Stomach (tissue), 8 donors: ENCODE measurements at regions not wholly inside any gene's neighbourhood (a gene's known extent, or its start where the extent isn't known, plus 50 kb on each side); places are given as distances from the start of the nearest gene placed in this dataset.
A peak's percentile ranks its signal among the peaks of the same experiment; 100 is the strongest.
"Not testable (repeated sequence)": the region's sequence is repeated elsewhere in the genome, so short reads cannot be mapped to it uniquely, and the experiment has no call there.

Experiments used
- DNase-seq, 2 donors: peaks; one replicate each; pipeline versions ENCODE4 v3.0.0 to v3.0.0-alpha.2; 2013 to 2019
- H3K27ac ChIP-seq, 5 donors: fragments of 200-600 bp in 4 of 5; sonication (generic) in 4 of 5; one replicate each; pipeline ENCODE4 v1.5.1; 2013 to 2019; ENCODE audit warnings: mild to moderate bottlenecking in 1 of 5, moderate library complexity in 1 of 5
- H3K27me3 ChIP-seq, 3 donors: fragments of 200-600 bp; sonication (generic); one replicate each; pipeline ENCODE4 v1.5.1; 2017 to 2019; ENCODE audit warnings: mixed run types in 1 of 3
- H3K36me3 ChIP-seq, 4 donors: fragments of 200-600 bp; sonication (generic); 1 replicate in 3 of 4; 2 replicates in 1 of 4; pipeline ENCODE4 v1.5.1; 2016 to 2019
- H3K4me1 ChIP-seq, 4 donors: fragments of 200-600 bp; sonication (generic); one replicate each; pipeline ENCODE4 v1.5.1; 2016 to 2019
- H3K4me3 ChIP-seq, 4 donors: fragments of 200-600 bp; sonication (generic) in 3 of 4; one replicate each; pipeline ENCODE4 v1.5.1; 2016 to 2019; ENCODE audit warnings: mild to moderate bottlenecking in 1 of 4
- H3K9me3 ChIP-seq, 4 donors: fragments of 200-600 bp; sonication (generic); one replicate each; pipeline ENCODE4 v1.5.1; 2016 to 2019
- EP300 ChIP-seq: sonication (generic); formaldehyde crosslinking; IDR thresholded peaks from one replicate; pipeline ENCODE4 v1.6.1; 2017; ENCODE audit warnings: antibody characterized with exemption
- POLR2A ChIP-seq, 4 donors: fragments of 450-650 bp; IDR thresholded peaks; one replicate each; pipeline ENCODE4 v1.6.1; 2016; ENCODE audit warnings: antibody characterized with exemption in 4 of 4, control low read depth in 2 of 4, mild to moderate bottlenecking in 1 of 4, moderate library complexity in 1 of 4
- POLR2AphosphoS5 ChIP-seq, 3 donors: sonication (generic); formaldehyde crosslinking; IDR thresholded peaks; one replicate each; pipeline ENCODE4 v1.6.1; 2016; ENCODE audit warnings: antibody characterized with exemption in 3 of 3
- WGBS, 5 donors: extraction: QIAGEN DNeasy Blood & Tissue Kit in 3 of 5; methylation state at CpG; one replicate each; pipeline versions ENCODE4 v1.1.5 to v1.1.7; 2013 to 2018; 5-methylcytosine and 5-hydroxymethylcytosine counted together
- intact Hi-C: fragments of 100-400 bp; cut with DNase I; formaldehyde crosslinking; loops from one replicate; pipeline ENCODE4 v1.15.1; 2023; ENCODE audit warnings: low total_unique reads
- TF ChIP-seq, protein P1 (sequence below), 7 experiments: fragments of 450-650 bp in 4 of 7; fragments of 200-600 bp in 3 of 7; sonication (generic) in 3 of 7; IDR thresholded peaks; one replicate each; pipeline ENCODE4 v1.5.1; 2016 to 2019; ENCODE audit warnings: antibody characterized with exemption in 7 of 7, control low read depth in 2 of 7, mild to moderate bottlenecking in 1 of 7
- donor health status: healthy with polysubstance abuse.
- donor health status: Bipolar disorder and iron deficiency.
- donor health status: healthy.

DNA sequence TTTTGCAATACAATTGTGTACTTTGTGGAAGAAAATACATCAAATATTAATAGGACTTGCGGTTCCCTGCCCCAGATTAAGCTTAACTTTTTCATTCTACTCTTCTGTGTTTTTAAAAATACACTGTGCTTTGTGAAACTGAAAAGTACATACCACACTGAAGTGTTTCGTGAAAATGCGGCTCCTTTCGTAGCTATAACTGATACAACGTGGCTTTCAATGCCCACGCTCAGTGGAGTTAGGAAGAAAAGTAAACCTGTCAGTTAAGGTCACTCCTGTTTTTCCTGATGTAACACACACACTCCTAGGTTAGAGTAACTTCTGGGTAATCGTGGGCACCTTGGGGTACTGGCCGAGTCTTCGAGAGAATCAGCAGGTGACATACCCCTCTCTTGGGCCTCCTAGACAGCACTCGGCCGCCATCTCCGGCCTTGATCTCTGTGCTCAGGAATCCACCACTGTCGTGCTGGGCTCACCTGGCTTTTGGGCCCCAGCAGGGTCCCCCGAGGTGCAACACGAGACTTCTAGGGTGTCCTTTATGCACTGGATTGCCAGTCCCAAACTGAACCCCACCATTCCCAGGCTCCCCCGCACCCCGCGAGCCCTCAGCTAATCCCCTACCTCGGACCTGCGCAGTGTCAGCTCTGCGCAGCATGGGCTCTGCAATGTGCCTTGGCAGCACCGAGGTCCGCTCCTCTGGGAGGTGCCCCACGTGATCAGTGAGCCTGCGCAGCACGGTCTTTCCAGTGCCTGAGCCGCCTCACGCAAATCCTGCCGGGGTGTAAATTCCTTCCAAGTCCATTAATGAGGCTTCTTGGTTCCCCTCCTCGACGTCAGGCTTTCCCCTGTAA lies 162.6 kb upstream of the INTU start:
- WGBS, 5 donors, result 91 to 95% (median 94%) methylated on average over 31 of the region's 31 CpGs
- Histone ChIP-seq H3K27me3 (no peaks in the 10 kb centered on the region), H3K9me3 (peaks cover 0 to 6% (median 0%) of the 10 kb centered on the region in 4 donors), H3K4me3 (no peak overlapping the region), H3K36me3 (no peaks in the 10 kb centered on the region), H3K27ac (no peak overlapping the region), H3K4me1 (no peaks in the 10 kb centered on the region)
- intact Hi-C loops, result no loop called here
- TF ChIP-seq POLR2AphosphoS5 (IDR thresholded peaks at IDR 0.05) (no peak), EP300 (no peak), POLR2A (IDR thresholded peaks at IDR 0.05) (no peak)
- TF ChIP-seq, protein P1, sequence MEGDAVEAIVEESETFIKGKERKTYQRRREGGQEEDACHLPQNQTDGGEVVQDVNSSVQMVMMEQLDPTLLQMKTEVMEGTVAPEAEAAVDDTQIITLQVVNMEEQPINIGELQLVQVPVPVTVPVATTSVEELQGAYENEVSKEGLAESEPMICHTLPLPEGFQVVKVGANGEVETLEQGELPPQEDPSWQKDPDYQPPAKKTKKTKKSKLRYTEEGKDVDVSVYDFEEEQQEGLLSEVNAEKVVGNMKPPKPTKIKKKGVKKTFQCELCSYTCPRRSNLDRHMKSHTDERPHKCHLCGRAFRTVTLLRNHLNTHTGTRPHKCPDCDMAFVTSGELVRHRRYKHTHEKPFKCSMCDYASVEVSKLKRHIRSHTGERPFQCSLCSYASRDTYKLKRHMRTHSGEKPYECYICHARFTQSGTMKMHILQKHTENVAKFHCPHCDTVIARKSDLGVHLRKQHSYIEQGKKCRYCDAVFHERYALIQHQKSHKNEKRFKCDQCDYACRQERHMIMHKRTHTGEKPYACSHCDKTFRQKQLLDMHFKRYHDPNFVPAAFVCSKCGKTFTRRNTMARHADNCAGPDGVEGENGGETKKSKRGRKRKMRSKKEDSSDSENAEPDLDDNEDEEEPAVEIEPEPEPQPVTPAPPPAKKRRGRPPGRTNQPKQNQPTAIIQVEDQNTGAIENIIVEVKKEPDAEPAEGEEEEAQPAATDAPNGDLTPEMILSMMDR (IDR thresholded peaks at IDR 0.05), result no peak
- no peak for DNase-seq

DNA sequence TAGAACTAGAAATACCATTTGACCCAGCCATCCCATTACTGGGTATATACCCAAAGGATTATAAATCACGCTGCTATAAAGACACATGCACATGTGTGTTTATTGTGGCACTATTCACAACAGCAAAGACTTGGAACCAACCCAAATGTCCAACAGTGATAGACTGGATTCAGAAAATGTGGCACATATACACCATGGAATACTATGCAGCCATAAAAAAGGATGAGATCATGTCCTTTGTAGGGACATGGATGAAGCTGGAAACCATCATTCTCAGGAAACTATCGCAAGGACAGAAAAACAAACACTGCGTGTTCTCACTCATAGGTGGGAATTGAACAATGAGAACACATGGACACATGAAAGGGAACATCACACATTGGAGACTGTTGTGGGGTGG lies 154.5 kb upstream of the INTU start:
- DNase-seq, H3K9me3 ChIP-seq, H3K4me1 ChIP-seq, H3K27ac ChIP-seq, H3K4me3 ChIP-seq, intact Hi-C loops, H3K27me3 ChIP-seq, H3K36me3 ChIP-seq: not testable (repeated sequence)
- 92 to 97% (median 96%) methylated on average over 3 of the region's 3 CpGs for WGBS, 5 donors

DNA sequence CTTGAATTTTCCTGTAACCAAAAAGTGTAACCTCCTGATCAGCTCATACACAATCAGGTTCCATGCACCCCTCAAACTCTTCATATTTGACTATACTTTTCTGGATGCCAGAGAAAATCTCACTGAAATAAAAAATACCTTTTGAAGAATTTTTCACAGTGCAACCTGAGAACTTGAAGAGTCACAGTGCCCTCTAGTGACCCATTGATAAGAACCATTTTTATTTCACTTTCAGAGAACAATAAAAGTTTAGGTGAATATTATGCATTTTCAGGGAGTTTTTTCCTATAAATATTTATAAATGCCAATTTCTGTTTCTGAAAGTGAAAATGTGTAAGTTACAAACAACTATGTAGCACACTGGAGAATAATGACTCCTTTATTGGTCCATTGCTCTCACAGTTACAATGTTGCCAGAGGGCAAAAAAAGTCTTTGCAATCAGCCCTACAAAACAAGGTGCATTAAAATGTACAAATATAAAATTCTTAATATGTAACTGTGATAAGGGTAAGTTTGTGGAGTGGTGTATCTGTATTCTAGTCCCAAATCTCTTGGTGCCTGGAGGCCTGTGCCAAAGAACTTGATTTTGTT lies 153.6 kb upstream of the INTU start:
- TF ChIP-seq, protein P1 (IDR thresholded peaks at IDR 0.05), result peak in 3 of 7 experiments; percentile 22 to 50 (median 41)
- no peak for TF ChIP-seq EP300
- no peak for TF ChIP-seq POLR2AphosphoS5 (IDR thresholded peaks at IDR 0.05)
- TF ChIP-seq POLR2A (IDR thresholded peaks at IDR 0.05), result no peak
- no peaks in the 10 kb centered on the region for H3K36me3 ChIP-seq
- intact Hi-C loops, result no loop called here
- no peak overlapping the region for H3K4me3 ChIP-seq
- no peaks in the 10 kb centered on the region for H3K4me1 ChIP-seq
- H3K27ac ChIP-seq, result no peak overlapping the region
- no peaks in the 10 kb centered on the region for H3K9me3 ChIP-seq
- no peaks in the 10 kb centered on the region for H3K27me3 ChIP-seq
- peak in 1 of 2 donors; percentile 75 for DNase-seq

DNA sequence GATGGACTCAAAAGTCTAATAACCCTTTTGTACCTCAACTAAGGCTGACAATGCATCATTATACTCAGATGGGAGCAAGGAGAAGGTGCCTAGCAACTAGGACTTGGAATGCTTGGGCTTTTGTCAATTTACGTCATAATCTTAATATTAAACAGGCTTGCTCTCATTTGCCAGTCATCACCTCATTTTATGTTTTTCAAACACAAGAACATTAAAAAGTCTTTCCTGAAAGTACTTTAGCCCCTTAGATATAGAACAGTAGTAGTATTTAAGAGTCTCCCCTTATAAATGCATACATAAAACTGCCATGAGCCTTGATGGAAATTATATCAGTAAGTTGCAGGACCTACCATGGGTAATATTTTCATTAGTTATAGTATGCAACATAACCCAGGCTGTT lies 150.7 kb upstream of the INTU start:
- Histone ChIP-seq H3K27ac (no peak overlapping the region), H3K4me1 (no peaks in the 10 kb centered on the region), H3K4me3 (no peak overlapping the region), H3K27me3 (no peaks in the 10 kb centered on the region), H3K36me3 (no peaks in the 10 kb centered on the region), H3K9me3 (no peaks in the 10 kb centered on the region)
- WGBS, 5 donors, result 71 to 93% (median 87%) methylated on average over 1 of the region's 1 CpG
- no peak for DNase-seq
- intact Hi-C loops, result no loop called here
- no peak for TF ChIP-seq POLR2AphosphoS5 (IDR thresholded peaks at IDR 0.05)
- TF ChIP-seq, protein P1 (IDR thresholded peaks at IDR 0.05), result no peak

DNA sequence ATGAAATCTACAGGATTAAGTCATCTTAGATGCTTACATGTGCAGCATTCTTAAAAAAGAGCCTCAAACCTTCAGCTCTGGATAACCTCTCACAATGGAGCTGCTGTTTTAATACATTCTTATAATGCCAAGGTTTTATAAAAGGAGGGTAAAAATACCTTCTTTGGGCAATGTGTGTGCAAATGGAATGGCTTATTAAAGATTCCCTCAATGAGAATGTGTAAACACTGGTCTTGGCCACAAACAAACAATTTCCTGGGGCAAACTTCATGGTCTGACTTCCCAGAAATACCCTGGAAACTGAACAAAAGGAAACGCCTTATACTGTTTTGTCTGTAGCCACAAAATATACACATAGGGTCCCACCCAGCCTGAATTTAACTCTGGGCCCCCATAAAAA lies 148.6 kb upstream of the INTU start:
- no peak for DNase-seq
- H3K36me3 ChIP-seq, result no peaks in the 10 kb centered on the region
- TF ChIP-seq POLR2A (IDR thresholded peaks at IDR 0.05), result no peak
- TF ChIP-seq, protein P1 (IDR thresholded peaks at IDR 0.05), result no peak
- no peak for TF ChIP-seq POLR2AphosphoS5 (IDR thresholded peaks at IDR 0.05)
- no peak for TF ChIP-seq EP300
- intact Hi-C loops, result no loop called here
- H3K4me3 ChIP-seq, result no peak overlapping the region
- no peaks in the 10 kb centered on the region for H3K9me3 ChIP-seq
- H3K27ac ChIP-seq, result no peak overlapping the region
- no peaks in the 10 kb centered on the region for H3K4me1 ChIP-seq
- no peaks in the 10 kb centered on the region for H3K27me3 ChIP-seq
- WGBS, 5 donors, result 53 to 65% (median 58%) methylated on average over 1 of the region's 1 CpG
